ENCODE measurements at regions not wholly inside any gene's neighbourhood (a gene's known extent, or its start where the extent isn't known, plus 50 kb on each side); places are given as distances from the start of the nearest gene placed in this dataset.

GRCh38 chr9:14516656-14517055 lies 176.6 kb downstream of the ZDHHC21 start:
- no peak overlapping the region for H3K27ac ChIP-seq
- H3K36me3 ChIP-seq, result no peaks in the 10 kb centered on the region
- H3K4me1 ChIP-seq, result no peaks in the 10 kb centered on the region
- no peak for DNase-seq
- intact Hi-C loops (cut with DNase I), result no loop called here
- no peak for ATAC-seq
- no peaks in the 10 kb centered on the region for H3K27me3 ChIP-seq
- H3K9me3 ChIP-seq, result no peaks in the 10 kb centered on the region
- 45% methylated on average over 2 of the region's 2 CpGs for WGBS (ENCODE audit: insufficient coverage, low coverage, low lambda C conversion rate, missing lambda C conversion rate)
- no peak overlapping the region for H3K4me3 ChIP-seq
- no peak for TF ChIP-seq POLR2A (IDR thresholded peaks at IDR 0.05)
- TF ChIP-seq, protein P1, sequence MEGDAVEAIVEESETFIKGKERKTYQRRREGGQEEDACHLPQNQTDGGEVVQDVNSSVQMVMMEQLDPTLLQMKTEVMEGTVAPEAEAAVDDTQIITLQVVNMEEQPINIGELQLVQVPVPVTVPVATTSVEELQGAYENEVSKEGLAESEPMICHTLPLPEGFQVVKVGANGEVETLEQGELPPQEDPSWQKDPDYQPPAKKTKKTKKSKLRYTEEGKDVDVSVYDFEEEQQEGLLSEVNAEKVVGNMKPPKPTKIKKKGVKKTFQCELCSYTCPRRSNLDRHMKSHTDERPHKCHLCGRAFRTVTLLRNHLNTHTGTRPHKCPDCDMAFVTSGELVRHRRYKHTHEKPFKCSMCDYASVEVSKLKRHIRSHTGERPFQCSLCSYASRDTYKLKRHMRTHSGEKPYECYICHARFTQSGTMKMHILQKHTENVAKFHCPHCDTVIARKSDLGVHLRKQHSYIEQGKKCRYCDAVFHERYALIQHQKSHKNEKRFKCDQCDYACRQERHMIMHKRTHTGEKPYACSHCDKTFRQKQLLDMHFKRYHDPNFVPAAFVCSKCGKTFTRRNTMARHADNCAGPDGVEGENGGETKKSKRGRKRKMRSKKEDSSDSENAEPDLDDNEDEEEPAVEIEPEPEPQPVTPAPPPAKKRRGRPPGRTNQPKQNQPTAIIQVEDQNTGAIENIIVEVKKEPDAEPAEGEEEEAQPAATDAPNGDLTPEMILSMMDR (IDR thresholded peaks at IDR 0.05), result no peak

DNA sequence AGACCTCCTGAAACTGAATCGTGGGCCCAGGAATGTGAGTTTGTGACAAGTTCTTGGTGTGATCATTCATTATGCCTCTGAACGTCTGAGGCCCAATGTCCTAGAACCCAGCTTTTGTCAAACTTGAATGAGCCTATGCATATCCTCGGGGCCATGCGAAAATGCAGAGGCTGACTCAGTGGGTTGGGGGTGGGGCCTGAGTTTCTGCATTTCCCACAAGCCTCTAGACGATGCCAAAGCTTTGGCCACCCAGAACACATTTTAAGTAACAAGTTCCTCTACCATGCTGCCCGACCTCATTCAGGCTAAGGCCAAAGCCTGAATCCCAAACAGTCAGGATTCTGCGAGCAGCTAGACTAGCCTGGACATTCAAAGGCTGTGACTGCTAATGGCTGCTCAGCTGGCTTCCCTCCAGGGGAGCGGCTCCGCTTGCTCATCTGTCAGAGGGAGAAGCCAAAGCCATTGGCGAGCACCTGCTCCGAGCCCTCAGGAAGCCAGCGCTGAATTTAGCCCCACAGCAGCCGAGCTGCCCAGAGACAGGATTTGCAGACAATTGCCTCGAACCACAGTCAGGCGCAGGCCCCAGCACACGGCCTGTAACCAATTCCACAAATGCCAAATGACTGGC lies 177.5 kb downstream of the ZDHHC21 start:
- no peak for ATAC-seq
- intact Hi-C loops (cut with DNase I), result no loop called here

DNA sequence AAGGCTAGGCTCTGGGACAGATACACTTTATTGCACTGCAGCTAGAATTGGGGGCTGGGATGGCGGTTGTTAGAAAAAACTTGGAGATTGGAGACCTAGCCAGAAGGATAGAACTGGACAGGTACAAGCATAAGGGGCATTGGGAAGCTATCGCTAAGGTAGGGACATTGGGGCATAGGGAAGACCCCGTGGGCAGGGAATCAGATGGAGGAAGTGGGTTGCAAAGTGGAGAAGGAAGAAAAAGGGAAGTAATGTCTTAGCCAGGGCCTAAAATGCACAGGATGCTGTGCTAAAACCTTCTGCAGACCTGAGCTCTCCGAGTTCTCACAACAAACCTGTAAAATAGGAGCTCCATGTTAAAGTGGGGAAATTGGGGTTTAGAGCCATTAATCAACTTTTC lies 178.2 kb downstream of the ZDHHC21 start:
- WGBS (ENCODE audit: insufficient coverage, low coverage, low lambda C conversion rate, missing lambda C conversion rate), result 46% methylated on average over 4 of the region's 4 CpGs
- intact Hi-C loops (cut with DNase I), result no loop called here
- Histone ChIP-seq H3K27ac (no peak overlapping the region), H3K4me1 (no peaks in the 10 kb centered on the region), H3K36me3 (no peaks in the 10 kb centered on the region), H3K9me3 (no peaks in the 10 kb centered on the region), H3K27me3 (no peaks in the 10 kb centered on the region), H3K4me3 (no peak overlapping the region)
- ATAC-seq (no peak), DNase-seq (no peak)
- no peak for TF ChIP-seq POLR2A (IDR thresholded peaks at IDR 0.05)
- TF ChIP-seq, protein P1 (IDR thresholded peaks at IDR 0.05), result no peak

More for the DNA sequence above, 177.5 kb downstream of the ZDHHC21 start:
- Histone ChIP-seq H3K4me1 (no peaks in the 10 kb centered on the region), H3K27me3 (no peaks in the 10 kb centered on the region), H3K27ac (no peak overlapping the region), H3K9me3 (no peaks in the 10 kb centered on the region), H3K4me3 (no peak overlapping the region), H3K36me3 (no peaks in the 10 kb centered on the region)
- TF ChIP-seq POLR2A (IDR thresholded peaks at IDR 0.05), result no peak
- TF ChIP-seq, protein P1 (IDR thresholded peaks at IDR 0.05), result no peak
- DNase-seq, result no peak
- 40% methylated on average over 1 of the region's 16 CpGs for WGBS (ENCODE audit: insufficient coverage, low coverage, low lambda C conversion rate, missing lambda C conversion rate)

DNA sequence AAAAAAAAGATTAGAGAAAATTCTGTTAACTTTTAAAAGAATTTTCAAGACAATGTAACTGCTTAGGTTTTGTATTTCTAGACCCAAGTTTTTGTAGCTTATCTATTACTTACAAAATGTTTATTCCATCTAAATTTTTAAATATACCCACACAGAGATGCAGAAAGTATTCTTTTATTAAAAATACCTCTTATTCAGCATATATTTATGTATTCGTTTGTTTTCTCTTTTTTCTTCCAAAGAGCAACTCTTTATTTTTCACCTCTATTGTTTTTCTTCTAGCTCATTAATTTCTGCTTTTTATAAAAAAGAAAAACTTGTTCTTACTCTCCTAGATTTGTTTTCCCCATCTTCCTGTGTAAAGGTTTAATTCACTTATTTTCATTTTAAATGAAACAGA lies 180.3 kb downstream of the ZDHHC21 start:
- 50% methylated on average over 1 of the region's 1 CpG for WGBS (ENCODE audit: insufficient coverage, low coverage, low lambda C conversion rate, missing lambda C conversion rate)
- intact Hi-C loops (cut with DNase I), result no loop called here
- Histone ChIP-seq H3K4me1 (no peaks in the 10 kb centered on the region), H3K36me3 (no peaks in the 10 kb centered on the region), H3K27me3 (no peaks in the 10 kb centered on the region), H3K27ac (no peak overlapping the region), H3K4me3 (no peak overlapping the region), H3K9me3 (no peaks in the 10 kb centered on the region)
- DNase-seq, result no peak
- no peak for ATAC-seq
- TF ChIP-seq, protein P1 (IDR thresholded peaks at IDR 0.05), result no peak
- TF ChIP-seq POLR2A (IDR thresholded peaks at IDR 0.05), result no peak

- Histone ChIP-seq H3K4me3 (no peak overlapping the region), H3K27ac (no peak overlapping the region), H3K4me1 (no peaks in the 10 kb centered on the region), H3K36me3 (no peaks in the 10 kb centered on the region), H3K27me3 (no peaks in the 10 kb centered on the region), H3K9me3 (no peaks in the 10 kb centered on the region)
- intact Hi-C loops (cut with DNase I), result no loop called here
- TF ChIP-seq POLR2A (IDR thresholded peaks at IDR 0.05), result no peak
- TF ChIP-seq, protein P1 (IDR thresholded peaks at IDR 0.05), result no peak
- DNase-seq (no peak), ATAC-seq (no peak)
Measured at GRCh38 chr9:14511452-14511851, 181.8 kb downstream of the ZDHHC21 start.
